Trophoblast cell (in vitro differentiated cells and primary cell): ENCODE measurements at regions not wholly inside any gene's neighbourhood (a gene's known extent, or its start where the extent isn't known, plus 50 kb on each side); places are given as distances from the start of the nearest gene placed in this dataset.

Experiments used
- DNase-seq, 2 donors: peaks; one replicate each; pipeline ENCODE4 v3.0.0-alpha.2; 2016
- H2AFZ ChIP-seq: 2 replicates; pipeline ENCODE4 v1.6.1; 2013; ENCODE audit warnings: low read length, moderate library complexity, mild to moderate bottlenecking; ENCODE audit not compliant: insufficient read depth, poor library complexity
- H2AK5ac ChIP-seq: 2 replicates; pipeline ENCODE4 v1.6.1; 2013; ENCODE audit warnings: mild to moderate bottlenecking, low read length
- H2BK120ac ChIP-seq: 2 replicates; pipeline ENCODE4 v1.6.1; 2013; ENCODE audit warnings: low read length, mild to moderate bottlenecking, moderate library complexity; ENCODE audit not compliant: insufficient read depth, poor library complexity
- H2BK12ac ChIP-seq: 2 replicates; pipeline ENCODE4 v1.6.1; 2013; ENCODE audit warnings: mild to moderate bottlenecking, low read length, moderate library complexity
- H2BK5ac ChIP-seq: 2 replicates; pipeline ENCODE4 v1.6.1; 2013; ENCODE audit warnings: low read length, low read depth, moderate library complexity, mild to moderate bottlenecking; ENCODE audit not compliant: poor library complexity
- H3K14ac ChIP-seq: 2 replicates; pipeline ENCODE4 v1.6.1; 2013; ENCODE audit warnings: mild to moderate bottlenecking, low read length
- H3K18ac ChIP-seq: 2 replicates; pipeline ENCODE4 v1.6.1; 2013; ENCODE audit warnings: mild to moderate bottlenecking, low read length
- H3K23ac ChIP-seq: 2 replicates; pipeline ENCODE4 v1.6.1; 2013; ENCODE audit warnings: low read length
- H3K27ac ChIP-seq: 2 replicates; pipeline ENCODE4 v1.5.1; 2013; ENCODE audit warnings: low read depth, mild to moderate bottlenecking, inconsistent platforms, low read length, moderate library complexity
- H3K27me3 ChIP-seq: 2 replicates; pipeline ENCODE4 v1.6.1; 2013; ENCODE audit warnings: inconsistent platforms, mild to moderate bottlenecking, low read length, moderate library complexity; ENCODE audit not compliant: insufficient read depth
- H3K36me3 ChIP-seq, 2 experiments: 1 replicate in 1 of 2; 2 replicates in 1 of 2; pipeline ENCODE4 v1.6.1; 2013; ENCODE audit warnings: low read length in 2 of 2, mild to moderate bottlenecking in 2 of 2, moderate library complexity in 1 of 2; ENCODE audit not compliant: insufficient read depth in 2 of 2, control insufficient read depth in 1 of 2
- H3K4ac ChIP-seq: 2 replicates; pipeline ENCODE4 v1.6.1; 2013; ENCODE audit warnings: low read depth, mild to moderate bottlenecking, low read length, moderate library complexity
- H3K4me1 ChIP-seq, 2 experiments: 1 replicate in 1 of 2; 2 replicates in 1 of 2; pipeline ENCODE4 v1.6.1; 2013; ENCODE audit warnings: low read length in 2 of 2, mild to moderate bottlenecking in 2 of 2, moderate library complexity in 1 of 2; ENCODE audit not compliant: insufficient read depth in 2 of 2, control insufficient read depth in 1 of 2
- H3K4me2 ChIP-seq: 2 replicates; pipeline ENCODE4 v1.6.1; 2013; ENCODE audit warnings: inconsistent platforms, mild to moderate bottlenecking, low read length, moderate library complexity
- H3K4me3 ChIP-seq: 2 replicates; pipeline ENCODE4 v1.5.1; 2013; ENCODE audit warnings: mild to moderate bottlenecking, low read depth, low read length, inconsistent platforms
- H3K79me1 ChIP-seq: one replicate; pipeline ENCODE4 v1.6.1; 2013; ENCODE audit warnings: low read length
- H3K79me2 ChIP-seq: 2 replicates; pipeline ENCODE4 v1.6.1; 2013; ENCODE audit warnings: low read length, mild to moderate bottlenecking; ENCODE audit not compliant: control insufficient read depth, insufficient read depth, poor library complexity
- H3K9ac ChIP-seq: 2 replicates; pipeline ENCODE4 v1.6.1; 2013; ENCODE audit warnings: mild to moderate bottlenecking, low read length
- H3K9me3 ChIP-seq: 2 replicates; pipeline ENCODE4 v1.6.1; 2013; ENCODE audit warnings: low read depth, mild to moderate bottlenecking, control low read depth, inconsistent platforms, low read length; ENCODE audit not compliant: insufficient read depth
- H4K12ac ChIP-seq: 2 replicates; pipeline ENCODE4 v1.6.1; 2013; ENCODE audit warnings: low read depth, mild to moderate bottlenecking, low read length, moderate library complexity
- H4K8ac ChIP-seq: 2 replicates; pipeline ENCODE4 v1.6.1; 2013; ENCODE audit warnings: low read depth, mild to moderate bottlenecking, low read length, moderate library complexity
- H4K91ac ChIP-seq: one replicate; pipeline ENCODE4 v1.6.1; 2013; ENCODE audit warnings: low read depth, mild to moderate bottlenecking, low read length, moderate library complexity
- WGBS: extraction: QIAGEN DNeasy Blood & Tissue Kit; methylation state at CpG from one replicate; pipeline ENCODE4 v1.1.7; 2013; ENCODE audit warnings: missing lambda C conversion rate; ENCODE audit not compliant: insufficient read length, insufficient coverage; ENCODE audit errors: extremely low coverage; 5-methylcytosine and 5-hydroxymethylcytosine counted together

- Histone ChIP-seq H3K9me3 (no peaks in the 10 kb centered on the region), H4K8ac (no peak overlapping the region), H2AK5ac (no peak overlapping the region), H3K23ac (no peak overlapping the region), H3K4ac (no peak overlapping the region), H2BK12ac (no peak overlapping the region), H3K79me1 (no peaks in the 10 kb centered on the region), H2AFZ (no peak overlapping the region), H3K27me3 (no peaks in the 10 kb centered on the region), H3K4me3 (no peak overlapping the region), H3K27ac (no peak overlapping the region), H4K91ac (no peak overlapping the region), H3K14ac (no peak overlapping the region), H3K9ac (no peak overlapping the region), H3K4me1 (no peaks in the 10 kb centered on the region), H3K36me3 (no peaks in the 10 kb centered on the region), H3K18ac (no peak overlapping the region), H4K12ac (no peak overlapping the region), H3K79me2 (no peaks in the 10 kb centered on the region), H3K4me2 (no peak overlapping the region), H2BK5ac (no peak overlapping the region), H2BK120ac (no peak overlapping the region)
- no CpG with 5 or more reads among the region's 1 CpG for WGBS
- no peak for DNase-seq
Observed at GRCh38 chrX:25296850-25297249, 281.1 kb upstream of the ARX start.

GRCh38 chrX:25295466-25295865 lies 279.7 kb upstream of the ARX start:
- H2BK12ac ChIP-seq, result no peak overlapping the region
- H3K27ac ChIP-seq, result no peak overlapping the region
- H4K8ac ChIP-seq, result no peak overlapping the region
- no peak overlapping the region for H4K12ac ChIP-seq
- no peaks in the 10 kb centered on the region for H3K27me3 ChIP-seq
- DNase-seq, result no peak
- no peak overlapping the region for H2AK5ac ChIP-seq
- WGBS, result no CpG with 5 or more reads among the region's 4 CpGs
- no peak overlapping the region for H4K91ac ChIP-seq
- H3K79me1 ChIP-seq, result no peaks in the 10 kb centered on the region
- H3K4me1 ChIP-seq, result no peaks in the 10 kb centered on the region
- no peaks in the 10 kb centered on the region for H3K9me3 ChIP-seq
- no peak overlapping the region for H3K4me2 ChIP-seq
- H2BK5ac ChIP-seq, result no peak overlapping the region
- no peak overlapping the region for H3K4ac ChIP-seq
- no peaks in the 10 kb centered on the region for H3K36me3 ChIP-seq
- no peak overlapping the region for H3K9ac ChIP-seq
- H2AFZ ChIP-seq, result no peak overlapping the region
- H2BK120ac ChIP-seq, result no peak overlapping the region
- H3K14ac ChIP-seq, result no peak overlapping the region
- H3K4me3 ChIP-seq, result no peak overlapping the region
- no peaks in the 10 kb centered on the region for H3K79me2 ChIP-seq
- H3K23ac ChIP-seq, result no peak overlapping the region
- H3K18ac ChIP-seq, result no peak overlapping the region

GRCh38 chrX:25290132-25290531 lies 274.4 kb upstream of the ARX start:
- no peaks in the 10 kb centered on the region for H3K9me3 ChIP-seq
- H3K79me1 ChIP-seq, result no peaks in the 10 kb centered on the region
- H4K91ac ChIP-seq, result no peak overlapping the region
- H3K27me3 ChIP-seq, result no peaks in the 10 kb centered on the region
- DNase-seq, result no peak
- WGBS, result no CpG with 5 or more reads among the region's 1 CpG
- no peak overlapping the region for H2BK120ac ChIP-seq
- no peak overlapping the region for H2BK5ac ChIP-seq
- no peak overlapping the region for H3K14ac ChIP-seq
- H3K4ac ChIP-seq, result no peak overlapping the region
- no peak overlapping the region for H3K27ac ChIP-seq
- no peak overlapping the region for H2BK12ac ChIP-seq
- no peaks in the 10 kb centered on the region for H3K79me2 ChIP-seq
- no peak overlapping the region for H3K18ac ChIP-seq
- H2AFZ ChIP-seq, result no peak overlapping the region
- H2AK5ac ChIP-seq, result no peak overlapping the region
- no peaks in the 10 kb centered on the region for H3K36me3 ChIP-seq
- H3K4me3 ChIP-seq, result no peak overlapping the region
- H3K23ac ChIP-seq, result no peak overlapping the region
- no peak overlapping the region for H3K4me2 ChIP-seq
- no peak overlapping the region for H4K12ac ChIP-seq
- no peaks in the 10 kb centered on the region for H3K4me1 ChIP-seq
- no peak overlapping the region for H3K9ac ChIP-seq
- no peak overlapping the region for H4K8ac ChIP-seq

GRCh38 chrX:25288676-25289075 lies 272.9 kb upstream of the ARX start:
- H2BK120ac ChIP-seq, result no peak overlapping the region
- no peaks in the 10 kb centered on the region for H3K36me3 ChIP-seq
- no peak overlapping the region for H4K12ac ChIP-seq
- H3K23ac ChIP-seq, result no peak overlapping the region
- no peak overlapping the region for H2AFZ ChIP-seq
- no CpG with 5 or more reads among the region's 1 CpG for WGBS
- H3K79me1 ChIP-seq, result no peaks in the 10 kb centered on the region
- H3K27me3 ChIP-seq, result no peaks in the 10 kb centered on the region
- no peak overlapping the region for H3K14ac ChIP-seq
- no peak overlapping the region for H2BK12ac ChIP-seq
- no peak overlapping the region for H2AK5ac ChIP-seq
- DNase-seq, result no peak
- no peak overlapping the region for H4K8ac ChIP-seq
- H3K4me1 ChIP-seq, result no peaks in the 10 kb centered on the region
- no peak overlapping the region for H3K4me2 ChIP-seq
- no peak overlapping the region for H4K91ac ChIP-seq
- no peaks in the 10 kb centered on the region for H3K9me3 ChIP-seq
- H3K4ac ChIP-seq, result no peak overlapping the region
- no peak overlapping the region for H2BK5ac ChIP-seq
- no peaks in the 10 kb centered on the region for H3K79me2 ChIP-seq
- no peak overlapping the region for H3K4me3 ChIP-seq
- H3K9ac ChIP-seq, result no peak overlapping the region
- H3K18ac ChIP-seq, result no peak overlapping the region
- no peak overlapping the region for H3K27ac ChIP-seq
